ENCODE measurements at regions not wholly inside any gene's neighbourhood (a gene's known extent, or its start where the extent isn't known, plus 50 kb on each side); places are given as distances from the start of the nearest gene placed in this dataset.

DNA sequence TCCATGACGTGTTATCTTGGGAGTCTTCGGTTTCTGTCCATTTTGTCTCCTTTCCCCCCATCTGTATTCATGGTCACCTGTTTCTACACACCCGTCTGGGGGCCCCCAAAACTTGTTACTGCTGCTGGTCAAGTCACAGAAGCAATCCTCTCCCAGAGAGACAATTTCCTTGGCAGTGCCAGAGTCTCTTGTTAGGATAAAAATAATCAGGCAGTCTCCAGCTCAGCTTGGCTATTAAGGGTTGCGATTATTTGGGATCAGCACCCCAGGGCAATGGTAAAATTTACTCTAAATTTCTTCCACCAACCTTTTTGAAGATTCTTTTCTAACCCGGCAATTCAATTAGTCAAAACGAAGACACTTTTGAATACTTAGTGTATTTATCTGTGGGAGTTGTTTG, 229.1 kb upstream of the JARID2 start:
- no peak overlapping the region for H4K5ac ChIP-seq (ENCODE audit: insufficient read length, low read depth, low read length)
- Mint-ChIP-seq H3K27ac (peak overlapping the region in 1 of 3 experiments; percentile 92; a peak in 2 of 7 replicates), H3K9me3 (no peaks in the 10 kb centered on the region; a peak in 2 of 5 replicates), H3K27me3 (ENCODE audit: low read depth) (no peaks in the 10 kb centered on the region), H3K36me3 (ENCODE audit: insufficient read depth in 1 of 3, low read depth in 3 of 3) (peaks cover 7 to 12% (median 9%) of the 10 kb centered on the region in 3 experiments; a peak in 6 of 7 replicates), H3K4me1 (peaks cover 38 to 41% of the 10 kb centered on the region in 2 experiments), H3K4me3 (no peak overlapping the region)
- H2AK5ac ChIP-seq (ENCODE audit: insufficient read length, low read length), result no peak overlapping the region
- no peaks in the 10 kb centered on the region for H3K79me1 ChIP-seq (ENCODE audit: insufficient read depth, low read depth, low read length, poor library complexity, severe bottlenecking)
- no peak overlapping the region for H3K18ac ChIP-seq (ENCODE audit: insufficient read length, low read depth, low read length)
- TF ChIP-seq, protein P1, sequence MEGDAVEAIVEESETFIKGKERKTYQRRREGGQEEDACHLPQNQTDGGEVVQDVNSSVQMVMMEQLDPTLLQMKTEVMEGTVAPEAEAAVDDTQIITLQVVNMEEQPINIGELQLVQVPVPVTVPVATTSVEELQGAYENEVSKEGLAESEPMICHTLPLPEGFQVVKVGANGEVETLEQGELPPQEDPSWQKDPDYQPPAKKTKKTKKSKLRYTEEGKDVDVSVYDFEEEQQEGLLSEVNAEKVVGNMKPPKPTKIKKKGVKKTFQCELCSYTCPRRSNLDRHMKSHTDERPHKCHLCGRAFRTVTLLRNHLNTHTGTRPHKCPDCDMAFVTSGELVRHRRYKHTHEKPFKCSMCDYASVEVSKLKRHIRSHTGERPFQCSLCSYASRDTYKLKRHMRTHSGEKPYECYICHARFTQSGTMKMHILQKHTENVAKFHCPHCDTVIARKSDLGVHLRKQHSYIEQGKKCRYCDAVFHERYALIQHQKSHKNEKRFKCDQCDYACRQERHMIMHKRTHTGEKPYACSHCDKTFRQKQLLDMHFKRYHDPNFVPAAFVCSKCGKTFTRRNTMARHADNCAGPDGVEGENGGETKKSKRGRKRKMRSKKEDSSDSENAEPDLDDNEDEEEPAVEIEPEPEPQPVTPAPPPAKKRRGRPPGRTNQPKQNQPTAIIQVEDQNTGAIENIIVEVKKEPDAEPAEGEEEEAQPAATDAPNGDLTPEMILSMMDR (conservative IDR thresholded peaks at IDR 0.05), result no peak
- no peaks in the 10 kb centered on the region for H3K9me3 ChIP-seq (ENCODE audit: control insufficient read depth, low read depth, low read length)
- no peak overlapping the region for H2BK20ac ChIP-seq (ENCODE audit: low read depth, low read length, poor library complexity, severe bottlenecking)
- no peak overlapping the region for H2BK120ac ChIP-seq (ENCODE audit: low read depth, low read length, poor library complexity, severe bottlenecking)
- no peak overlapping the region for H3K56ac ChIP-seq (ENCODE audit: insufficient read length, low read depth, low read length)
- H3K4me2 ChIP-seq (ENCODE audit: insufficient read depth, insufficient read length, low read length), result no peak overlapping the region
- no peak overlapping the region for H3K14ac ChIP-seq (ENCODE audit: insufficient read depth, low read length)
- no peak overlapping the region for H3K9ac ChIP-seq (ENCODE audit: extremely low read depth, insufficient read length, low read length)
- no peak overlapping the region for H2AFZ ChIP-seq (ENCODE audit: low read length)
- no peak overlapping the region for H4K91ac ChIP-seq (ENCODE audit: insufficient read length, low read depth, low read length)
- no peak overlapping the region for H2BK12ac ChIP-seq (ENCODE audit: insufficient read length, low read depth, low read length)
- H2BK5ac ChIP-seq (ENCODE audit: insufficient read length, low read length), result no peak overlapping the region
- peaks cover 1% of the 10 kb centered on the region; the same call in 1 of the 2 replicates for H3K4me1 ChIP-seq (ENCODE audit: insufficient read depth, low read length)
- H3K23ac ChIP-seq (ENCODE audit: insufficient read length, low read depth, low read length), result no peak overlapping the region
- no peak for DNase-seq
- no CpG with 5 or more reads among the region's 6 CpGs for WGBS (ENCODE audit: extremely low coverage, insufficient read length, low lambda C conversion rate)
- H3K27ac ChIP-seq (ENCODE audit: insufficient read length, low read depth, low read length), result no peak overlapping the region
- H4K20me1 ChIP-seq (ENCODE audit: control insufficient read depth, insufficient read depth, insufficient read length), result peaks cover 2% of the 10 kb centered on the region
- no peaks in the 10 kb centered on the region for H3K23me2 ChIP-seq (ENCODE audit: insufficient read length, low read depth, low read length, poor library complexity, severe bottlenecking)
- peaks cover 17% of the 10 kb centered on the region; the same call in 1 of the 2 replicates for H3K79me2 ChIP-seq (ENCODE audit: insufficient read depth, low read length)
- no peak overlapping the region for H2BK15ac ChIP-seq (ENCODE audit: low read depth, low read length)
- no peak overlapping the region for H4K8ac ChIP-seq (replicated peaks; ENCODE audit: insufficient read length, low read depth, low read length)
- H3K4ac ChIP-seq (ENCODE audit: low read depth, low read length), result no peak overlapping the region
- no peaks in the 10 kb centered on the region for H3K27me3 ChIP-seq (ENCODE audit: insufficient read depth, low read length)
- H3T11ph ChIP-seq (ENCODE audit: low read length), result no peak overlapping the region
